ENCODE measurements at regions not wholly inside any gene's neighbourhood (a gene's known extent, or its start where the extent isn't known, plus 50 kb on each side); places are given as distances from the start of the nearest gene placed in this dataset.

GRCh38 chr11:29913352-29913751 lies 103.5 kb downstream of the KCNA4 start:
- TF ChIP-seq CTCF (IDR thresholded peaks at IDR 0.05), result no peak
- no peak for TF ChIP-seq POLR2AphosphoS5 (IDR thresholded peaks at IDR 0.05; ENCODE audit: low read depth, low read length)
